HG03175 (cell line): ENCODE measurements at regions not wholly inside any gene's neighbourhood (a gene's known extent, or its start where the extent isn't known, plus 50 kb on each side); places are given as distances from the start of the nearest gene placed in this dataset.
"Not testable (repeated sequence)": the region's sequence is repeated elsewhere in the genome, so short reads cannot be mapped to it uniquely, and the experiment has no call there.

Experiments used
- ATAC-seq: cut with Tn5 transposase; IDR thresholded peaks from one replicate; pipeline ENCODE4 v1.9.1; 2021; ENCODE audit warnings: mild to moderate bottlenecking, moderate library complexity; ENCODE audit not compliant: unreplicated experiment

DNA sequence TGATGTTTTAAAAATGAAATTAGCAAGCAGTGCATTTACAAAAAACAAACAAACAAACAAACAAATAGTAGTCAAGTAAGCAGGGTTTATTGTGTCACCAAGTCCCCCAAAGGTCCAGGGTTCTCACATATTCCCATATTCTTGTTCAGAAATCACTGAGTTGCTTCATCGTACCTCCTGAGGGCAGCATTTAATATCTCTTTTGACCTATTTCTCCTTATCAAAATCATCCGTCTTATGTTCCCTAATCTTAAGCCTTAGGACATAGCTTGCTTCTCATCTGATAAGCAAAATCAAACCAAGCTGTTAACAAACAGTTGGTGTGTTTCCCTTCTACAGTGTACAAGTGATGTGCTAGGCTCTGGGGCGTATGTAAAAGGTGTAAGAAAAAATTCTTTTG, 109.5 kb upstream of the MAN2A1 start:
- no peak for ATAC-seq

DNA sequence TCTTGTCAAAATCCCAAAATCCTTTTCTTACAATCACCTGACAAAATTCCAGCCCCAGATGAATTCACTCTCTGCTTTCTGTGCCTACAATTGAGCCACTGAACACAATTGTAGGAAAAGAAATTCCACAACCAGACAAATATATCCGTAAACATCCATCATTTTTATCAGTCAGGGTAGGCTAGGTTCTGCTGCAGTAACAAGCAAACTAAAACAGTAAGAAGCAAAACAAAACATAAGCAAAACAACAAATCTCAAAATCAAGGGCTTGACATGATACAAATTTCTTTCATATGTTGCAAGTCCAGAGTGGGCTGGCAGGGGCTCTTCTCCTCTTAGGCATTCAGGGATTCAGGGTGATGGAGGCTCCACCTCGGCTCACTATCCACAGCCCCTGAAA, 114.2 kb upstream of the MAN2A1 start:
- ATAC-seq = no peak

DNA sequence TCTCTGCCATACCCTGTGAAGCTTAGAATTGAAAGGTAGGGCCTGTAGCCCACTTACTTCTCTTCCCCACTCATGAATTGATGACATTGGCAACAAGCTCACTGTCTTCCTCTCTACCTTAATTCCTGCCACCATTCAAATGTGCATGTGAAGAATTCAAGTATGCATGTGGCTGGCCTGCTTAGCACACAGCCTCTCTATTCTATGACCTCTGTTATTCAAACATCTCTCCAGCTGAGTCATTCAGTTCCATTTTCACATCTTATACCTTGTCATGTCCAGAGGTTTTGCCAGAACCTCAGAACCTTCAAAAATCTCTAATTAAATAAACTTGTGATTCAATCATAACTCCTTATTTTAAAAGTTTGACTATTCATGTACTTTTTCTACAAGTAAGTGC, 114.7 kb upstream of the MAN2A1 start:
- no peak for ATAC-seq

DNA sequence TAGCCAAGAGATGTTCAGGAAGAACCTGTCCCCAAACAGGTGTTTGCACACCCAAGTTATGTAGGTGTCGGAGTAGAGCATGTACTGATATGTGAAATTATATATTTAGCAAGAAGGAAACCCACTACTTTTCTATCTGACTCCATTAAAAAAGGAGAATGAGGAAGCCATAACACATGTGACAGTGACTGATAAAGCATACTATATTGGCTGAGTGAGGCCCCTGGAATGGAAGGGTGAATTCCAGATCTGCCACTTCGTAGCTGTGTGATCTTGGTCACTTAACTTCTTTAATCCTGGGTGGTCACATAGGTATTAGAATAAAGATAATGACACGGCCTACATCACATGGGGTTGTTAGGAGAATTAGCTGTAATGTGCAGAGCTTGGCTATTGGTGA, 116.0 kb upstream of the MAN2A1 start:
- ATAC-seq = no peak

DNA sequence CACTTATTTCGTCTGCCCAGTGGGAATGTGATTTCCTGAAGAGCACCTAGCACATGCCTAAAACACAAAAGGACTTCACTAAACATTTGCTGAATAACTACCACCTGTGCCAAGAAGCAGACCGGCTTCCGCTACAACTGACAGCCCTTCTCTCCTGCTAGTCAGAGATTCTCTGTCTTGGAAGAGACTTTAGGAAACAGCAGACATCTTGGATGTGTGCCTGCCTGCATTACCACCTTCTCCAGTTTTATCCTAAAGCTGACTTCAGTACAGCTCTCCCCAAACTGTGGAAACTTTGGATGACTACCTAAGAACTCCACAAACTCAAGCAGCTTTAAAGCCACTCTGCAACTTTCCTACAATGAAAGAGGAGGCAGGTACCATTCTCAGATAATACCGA, 116.5 kb upstream of the MAN2A1 start:
- no peak for ATAC-seq

DNA sequence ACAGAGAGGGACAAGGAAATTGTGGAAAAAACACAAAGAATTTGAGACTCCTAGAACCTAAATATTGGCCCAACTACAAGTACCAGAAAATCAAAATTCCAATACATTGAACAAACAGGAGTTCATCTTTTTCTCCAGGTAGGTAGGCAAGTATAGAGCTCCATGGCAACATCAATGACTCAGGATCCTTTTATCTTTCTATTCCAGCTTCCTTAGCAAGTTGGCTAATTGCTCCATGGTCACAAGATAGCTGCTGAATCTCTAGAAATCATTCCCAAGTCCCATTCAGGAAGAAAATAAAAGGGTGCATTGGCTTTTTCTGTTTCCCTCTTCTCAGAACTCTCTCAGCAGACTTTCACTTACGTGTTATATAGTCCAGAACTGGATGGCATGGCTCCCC, 117.9 kb upstream of the MAN2A1 start:
- no peak for ATAC-seq

DNA sequence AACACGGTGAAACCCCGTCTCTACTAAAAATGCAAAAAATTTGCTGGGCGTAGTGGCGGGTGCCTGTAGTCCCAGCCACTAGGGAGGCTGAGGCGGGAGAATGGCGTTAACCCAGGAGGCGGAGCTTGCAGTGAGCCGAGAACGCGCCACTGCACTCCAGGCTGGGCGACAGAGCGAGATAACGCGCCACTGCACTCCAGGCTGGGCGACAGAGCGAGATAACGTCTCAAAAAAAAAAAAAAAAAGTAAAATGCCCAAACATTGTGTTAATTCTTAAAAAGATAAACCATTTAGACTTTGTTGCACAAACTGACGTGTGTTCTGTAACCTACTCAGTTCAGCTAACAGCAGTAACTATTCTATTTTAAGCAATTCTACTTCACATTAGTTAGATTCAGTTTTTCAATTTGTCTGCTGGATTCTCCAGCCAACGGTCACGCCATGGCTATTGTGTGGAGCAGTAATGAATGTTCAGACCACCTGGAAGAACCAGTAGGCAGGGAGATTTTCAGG, 119.3 kb upstream of the MAN2A1 start:
- ATAC-seq = no peak

DNA sequence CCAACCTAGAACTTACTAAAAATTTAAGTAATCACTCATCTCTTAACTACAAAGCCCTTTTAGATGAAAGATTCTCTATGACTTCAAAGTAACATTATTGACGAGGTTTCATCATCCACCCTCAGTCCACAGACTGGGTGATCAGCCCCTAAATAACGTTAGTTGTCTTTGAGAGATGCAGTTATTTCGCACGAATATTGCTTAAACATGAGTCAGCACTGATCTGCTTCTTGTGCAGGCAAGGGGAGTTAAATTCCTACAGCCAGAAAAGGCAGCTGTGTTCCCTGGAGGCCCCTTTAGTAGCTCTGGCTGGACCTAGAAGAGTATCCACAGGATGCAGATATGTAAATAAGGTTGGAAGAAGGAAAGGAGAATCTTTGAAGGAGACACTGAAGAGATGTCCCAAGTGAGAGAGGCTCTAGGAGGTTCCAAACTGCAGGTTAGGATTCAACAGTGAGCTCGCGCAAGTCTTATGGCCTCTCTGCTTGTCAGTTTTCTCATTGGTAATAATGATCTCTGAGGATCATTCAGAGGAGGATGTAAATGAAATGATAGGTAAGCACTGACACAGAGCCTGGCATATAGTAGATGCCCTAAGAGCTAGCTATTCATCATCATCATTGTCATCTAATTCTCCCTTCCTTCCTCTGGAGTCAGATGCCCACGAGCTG, 122.2 kb upstream of the MAN2A1 start:
- ATAC-seq = no peak

DNA sequence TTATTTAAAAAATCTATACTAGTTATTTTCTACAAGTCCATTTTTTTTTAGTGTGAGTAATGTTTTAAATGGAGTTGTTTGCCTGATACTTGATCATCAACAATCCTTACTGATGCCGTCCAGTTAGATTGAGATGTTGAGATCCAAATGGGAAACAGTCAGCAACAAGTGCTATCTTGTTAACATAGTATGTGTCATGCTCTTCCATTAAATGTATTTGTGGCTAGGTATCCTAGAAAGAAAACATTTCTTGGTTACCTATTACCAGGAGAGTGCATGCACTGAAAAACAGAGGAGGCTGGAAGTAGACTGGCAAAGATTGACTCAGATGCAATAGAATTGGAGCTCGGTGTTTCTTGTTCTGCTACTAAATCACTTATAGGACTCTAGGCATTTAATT, 123.4 kb upstream of the MAN2A1 start:
- no peak for ATAC-seq

DNA sequence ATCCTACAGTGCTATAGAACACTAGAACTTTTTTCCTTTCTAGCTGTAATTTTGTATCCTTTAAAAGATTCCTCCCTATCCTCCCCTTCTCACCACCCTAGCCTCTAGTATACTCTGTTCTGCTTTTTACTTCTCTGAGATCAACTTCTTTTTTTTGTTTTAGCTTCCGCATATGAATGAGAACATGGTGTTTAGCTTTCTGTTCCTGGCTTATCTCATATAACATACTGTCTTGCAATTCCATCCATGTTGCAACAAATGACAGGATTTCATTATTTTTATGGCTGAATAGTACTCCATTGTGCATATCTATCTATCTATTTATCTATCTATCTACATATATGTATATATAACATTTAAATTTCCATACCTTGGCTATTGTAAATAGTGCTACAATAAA, 126.0 kb upstream of the MAN2A1 start:
- no peak for ATAC-seq

DNA sequence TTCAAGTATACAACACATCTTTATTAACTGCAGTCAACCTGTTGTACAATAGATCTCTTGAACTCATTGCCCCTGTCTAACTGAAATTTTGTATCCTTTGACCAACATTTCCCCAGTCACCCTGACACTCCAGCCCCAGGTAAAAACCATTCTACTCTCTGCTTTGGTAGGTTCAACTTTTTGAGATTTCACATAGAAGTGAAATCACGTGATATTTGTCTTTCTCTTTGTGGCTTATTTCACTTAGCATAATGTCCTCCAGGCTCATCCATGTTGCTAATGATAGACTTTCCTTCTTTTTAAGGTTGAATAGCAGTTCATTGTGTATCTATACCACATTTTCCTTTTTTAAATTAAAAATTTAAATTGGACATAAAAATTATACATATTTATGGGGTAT, 126.5 kb upstream of the MAN2A1 start:
- ATAC-seq = no peak

DNA sequence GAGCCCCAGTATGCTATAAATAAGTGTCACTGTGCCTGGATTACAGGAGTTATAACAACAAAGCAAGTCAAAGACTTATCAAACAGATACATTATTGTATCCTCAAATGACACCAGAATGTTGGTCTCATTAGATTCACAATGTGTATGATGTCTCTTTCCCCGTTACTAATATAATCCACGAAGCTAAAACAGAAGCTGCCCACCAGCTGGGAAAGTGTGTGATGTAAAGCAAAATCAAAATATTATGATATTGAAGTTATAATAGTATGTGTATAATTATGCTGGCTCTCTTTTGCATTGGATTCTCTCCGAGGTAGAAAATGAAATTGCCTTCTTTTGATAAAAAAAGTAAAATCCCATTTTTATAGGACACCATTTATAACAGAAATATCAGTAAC, 127.3 kb upstream of the MAN2A1 start:
- ATAC-seq = no peak

DNA sequence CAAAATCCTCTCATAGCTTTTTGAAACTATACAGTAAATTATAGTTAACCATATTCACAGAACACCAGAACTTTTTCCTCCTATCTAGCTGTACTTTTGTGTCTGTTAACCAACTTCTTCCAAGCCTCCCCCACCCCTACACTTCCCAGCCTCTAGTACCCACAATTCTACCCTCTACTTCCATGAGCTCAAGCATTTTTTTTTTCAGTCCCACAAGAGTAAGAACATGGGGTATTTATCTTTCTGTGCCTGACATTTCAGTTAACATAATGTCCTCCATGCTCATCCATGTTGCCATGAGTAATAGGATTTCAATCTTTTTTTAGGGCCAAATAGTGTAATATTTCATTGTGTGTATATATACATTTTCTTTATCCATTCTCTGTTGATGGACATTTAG, 128.3 kb upstream of the MAN2A1 start:
- ATAC-seq = no peak

DNA sequence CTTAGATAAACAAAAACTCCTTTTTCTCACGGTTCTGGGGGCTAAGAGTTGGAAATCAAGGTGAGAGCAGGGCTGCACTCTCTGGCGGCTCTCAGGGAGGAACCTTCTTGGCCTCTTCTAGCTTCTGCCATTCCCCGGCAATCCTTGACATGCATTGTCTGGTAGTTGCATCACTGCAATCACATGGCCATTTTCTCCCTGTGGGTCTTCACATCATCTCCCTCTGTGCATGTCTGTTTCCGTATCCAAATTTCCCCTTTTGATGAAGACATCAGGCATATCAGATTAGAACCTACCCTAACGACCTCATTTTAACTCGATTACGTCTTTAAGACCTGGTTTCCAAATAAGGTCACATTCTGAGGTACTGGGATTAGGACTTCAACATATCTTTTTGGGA, 129.2 kb upstream of the MAN2A1 start:
- no peak for ATAC-seq

DNA sequence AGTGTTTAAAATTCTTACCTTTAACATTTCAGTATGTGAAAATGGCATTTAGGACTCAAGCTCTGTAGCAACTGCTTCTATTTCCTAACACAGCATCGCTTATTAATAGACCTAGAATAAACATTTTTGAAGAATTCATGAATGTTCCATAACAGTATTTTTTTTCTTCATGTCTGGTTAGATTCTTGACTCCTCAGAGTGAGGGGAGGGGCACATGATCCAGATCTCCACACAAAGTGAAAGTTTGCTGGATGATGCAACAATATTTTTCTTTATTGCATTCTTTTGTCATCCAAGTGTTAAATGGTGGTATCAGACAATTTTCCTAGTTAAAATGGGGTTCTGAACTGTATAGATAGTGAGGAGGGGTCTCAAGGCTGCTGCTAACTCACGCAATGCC, 130.8 kb upstream of the MAN2A1 start:
- ATAC-seq = no peak

DNA sequence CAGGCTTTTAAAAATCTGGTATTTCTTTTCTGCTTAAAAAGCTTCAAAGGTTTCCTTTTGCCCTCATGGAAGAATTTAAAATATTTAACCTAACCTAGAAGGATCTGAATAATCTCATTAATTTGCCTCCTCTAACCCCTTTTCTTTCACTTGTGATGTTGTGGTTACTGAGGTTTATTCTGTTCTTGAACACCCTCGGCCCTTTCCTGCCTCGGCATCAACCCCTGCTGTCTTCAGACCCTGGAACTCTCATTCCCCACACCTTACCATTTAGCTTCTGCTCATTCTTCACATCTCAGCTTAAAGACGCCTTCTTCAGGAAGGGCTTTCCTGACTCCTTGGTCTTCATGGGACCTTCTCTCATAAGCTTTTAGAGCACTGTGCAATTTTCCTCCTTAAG, 131.4 kb upstream of the MAN2A1 start:
- ATAC-seq = no peak

DNA sequence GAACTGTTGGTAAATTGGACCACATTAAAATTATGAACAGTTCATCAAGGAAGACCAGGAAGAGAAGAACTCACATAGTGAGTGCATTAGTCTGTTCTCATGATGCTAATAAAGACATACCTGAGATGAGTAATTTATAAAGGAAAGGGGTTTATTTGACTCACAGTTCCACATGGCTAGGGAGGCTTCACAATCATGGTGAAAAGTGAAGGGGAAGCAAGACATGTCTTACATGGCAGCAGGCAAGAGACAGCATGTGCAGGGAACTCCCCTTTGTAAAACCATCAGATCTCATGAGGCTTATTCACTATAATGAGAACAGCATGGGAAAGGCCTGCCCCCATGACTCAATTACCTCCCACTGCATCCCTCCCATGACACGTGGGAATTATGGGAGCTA, 135.9 kb upstream of the MAN2A1 start:
- ATAC-seq = no peak

DNA sequence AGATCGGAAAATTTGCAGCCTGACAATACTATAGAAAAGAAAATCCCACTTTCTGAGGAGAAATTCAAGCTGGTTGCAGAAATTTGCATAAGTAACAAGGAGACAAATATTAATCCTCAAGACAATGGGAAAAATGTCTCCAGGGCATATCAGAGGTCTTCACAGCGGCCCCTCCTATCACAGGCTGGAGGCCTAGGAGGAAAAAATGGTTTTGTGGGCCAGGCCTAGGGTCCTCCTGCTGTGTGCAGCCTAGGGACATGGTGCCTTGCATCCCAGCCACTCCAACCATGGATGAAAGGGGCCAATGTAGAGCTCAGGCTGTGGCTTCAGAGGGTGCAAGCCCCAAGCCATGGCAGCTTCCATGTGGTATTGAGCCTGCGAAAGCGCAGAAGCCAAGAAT, 138.5 kb upstream of the MAN2A1 start:
- not testable (repeated sequence) for ATAC-seq

DNA sequence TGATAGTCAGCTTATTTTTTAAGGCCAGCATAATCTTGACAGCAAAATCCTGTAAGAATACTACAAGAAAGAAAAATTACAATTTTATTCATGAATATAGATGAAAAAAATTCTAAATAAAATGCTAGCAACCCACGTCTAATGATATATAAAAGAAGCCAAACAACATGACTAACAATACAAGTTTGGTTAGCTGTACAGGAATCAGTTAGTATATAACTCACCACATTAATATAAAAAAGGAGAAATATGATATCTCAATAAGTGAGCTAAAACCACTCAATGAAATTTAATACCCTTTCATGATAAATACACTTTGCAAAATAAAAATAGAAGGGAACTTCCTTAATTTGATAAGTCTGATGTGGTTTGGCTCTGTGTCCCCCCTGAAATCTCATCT, 139.7 kb upstream of the MAN2A1 start:
- ATAC-seq = no peak

DNA sequence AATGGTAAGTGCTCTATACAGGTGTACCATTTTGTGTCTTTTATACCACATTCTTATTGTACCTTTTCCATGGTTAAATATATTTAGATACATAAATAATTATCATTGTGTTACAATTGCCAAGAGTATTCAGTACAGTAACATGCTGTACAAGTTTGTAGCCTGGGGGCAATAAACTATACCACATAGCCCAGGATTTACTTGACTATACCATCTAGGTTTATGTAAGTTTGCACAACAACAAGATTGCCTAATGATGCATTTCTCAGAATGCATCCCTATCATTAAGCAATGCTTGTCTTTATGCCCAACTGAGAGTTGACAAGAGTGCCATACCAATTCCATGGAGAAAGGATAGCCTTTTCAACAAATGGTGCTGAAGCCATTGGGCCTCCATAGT, 136.7 kb upstream of the PJA2 start:
- no peak for ATAC-seq

DNA sequence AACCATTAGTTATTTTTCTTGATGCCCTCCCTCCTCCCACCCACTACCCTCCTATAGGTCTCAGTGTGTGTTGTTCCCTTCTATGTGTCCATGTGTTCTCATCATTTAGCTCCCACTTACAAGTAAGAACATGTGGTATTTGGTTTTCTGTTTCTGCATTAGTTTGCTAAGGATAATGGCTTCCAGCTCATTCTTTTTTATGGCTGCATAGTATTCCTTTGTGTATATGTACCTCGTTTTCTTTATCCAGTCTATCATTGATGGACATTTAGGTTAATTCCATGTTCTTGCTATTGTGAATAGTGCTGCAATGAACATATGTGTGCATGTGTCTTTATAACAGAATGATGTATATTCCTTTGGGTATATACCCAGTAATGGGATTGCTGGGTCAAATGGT, 135.1 kb upstream of the PJA2 start:
- ATAC-seq = not testable (repeated sequence)

DNA sequence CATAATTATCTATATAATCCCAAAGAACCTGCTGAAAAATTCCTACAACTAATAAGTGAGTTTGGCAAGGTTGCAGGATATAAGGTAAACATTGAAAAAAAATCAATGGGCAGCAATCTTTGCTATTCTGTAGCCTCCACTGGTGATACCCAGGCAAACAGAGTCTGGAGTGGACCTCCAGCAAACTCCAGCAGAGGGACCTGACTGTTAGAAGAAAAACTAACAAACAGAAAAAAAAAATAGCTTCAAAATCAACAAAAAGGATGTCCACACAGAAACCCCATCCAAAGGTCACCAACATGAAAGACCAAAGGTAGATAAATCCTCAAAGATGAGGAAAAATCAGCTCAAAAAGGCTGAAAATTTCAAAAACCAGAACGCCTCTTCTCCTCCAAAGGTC, 128.9 kb upstream of the PJA2 start:
- not testable (repeated sequence) for ATAC-seq

DNA sequence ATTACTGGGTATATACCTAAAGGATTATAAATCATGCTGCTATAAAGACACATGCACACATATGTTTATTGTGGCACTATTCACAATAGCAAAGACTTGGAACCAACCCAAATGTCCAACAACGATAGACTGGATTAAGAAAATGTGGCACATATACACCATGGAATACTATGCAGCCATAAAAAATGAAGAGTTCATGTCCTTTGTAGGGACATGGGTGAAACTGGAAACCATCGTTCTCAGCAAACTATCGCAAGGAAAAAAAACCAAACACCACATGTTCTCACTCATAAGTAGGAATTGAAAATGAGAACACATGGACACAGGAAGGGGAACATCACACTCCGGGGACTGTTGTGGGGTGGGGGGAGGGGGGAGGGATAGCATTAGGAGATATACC, 125.3 kb upstream of the PJA2 start:
- ATAC-seq = not testable (repeated sequence)
